GM18505 (cell line): ENCODE measurements at regions not wholly inside any gene's neighbourhood (a gene's known extent, or its start where the extent isn't known, plus 50 kb on each side); places are given as distances from the start of the nearest gene placed in this dataset.
A peak's percentile ranks its signal among the peaks of the same experiment; 100 is the strongest.

ENCODE experiments used
- ATAC-seq: cut with Tn5 transposase; IDR thresholded peaks from one replicate; pipeline ENCODE4 v1.9.1; 2021; ENCODE audit not compliant: unreplicated experiment
- POLR2A ChIP-seq: IDR thresholded peaks from 4 replicates; pipeline ENCODE4 v1.6.1; 2011; ENCODE audit warnings: borderline replicate concordance; ENCODE audit not compliant: insufficient read depth, insufficient read length; ENCODE audit errors: extremely low read depth

DNA sequence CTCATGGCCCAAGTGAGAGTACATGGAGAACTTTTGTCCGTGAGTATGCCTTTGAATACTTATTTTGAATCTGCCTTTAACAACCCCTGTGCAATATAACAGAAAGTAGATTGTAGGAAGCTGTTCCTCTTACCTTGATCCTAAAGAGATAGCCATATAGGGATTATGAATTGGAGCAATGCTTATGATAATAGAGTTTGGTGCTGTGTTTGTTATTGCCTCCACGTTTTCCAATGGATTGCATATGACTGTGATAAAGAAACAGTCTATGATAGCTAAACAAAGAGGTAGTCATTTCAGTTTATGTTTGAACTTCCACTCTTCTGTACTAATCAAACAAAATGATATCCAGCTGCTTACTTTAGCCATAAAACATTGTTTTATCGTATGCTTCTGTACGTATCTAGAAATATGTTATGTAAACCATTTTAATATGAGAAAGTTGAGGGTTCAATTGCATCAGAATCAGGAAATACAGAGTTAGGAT, 199.6 kb upstream of the RGMB start:
- TF ChIP-seq POLR2A, result no peak
- ATAC-seq, result no peak

- TF ChIP-seq POLR2A, result no peak
- no peak for ATAC-seq
These were observed 197.2 kb upstream of the RGMB start for GRCh38 chr5:98576275-98576674.

GRCh38 chr5:98578438-98578837, 195.0 kb upstream of the RGMB start:
- TF ChIP-seq POLR2A, result no peak
- ATAC-seq, result no peak

- no peak for ATAC-seq
These were observed 192.1 kb upstream of the RGMB start for GRCh38 chr5:98581112-98581997.

GRCh38 chr5:98583586-98583985, 189.9 kb upstream of the RGMB start:
- ATAC-seq, result no peak
- no peak for TF ChIP-seq POLR2A

More at GRCh38 chr5:98581112-98581997, 192.1 kb upstream of the RGMB start:
- no peak for TF ChIP-seq POLR2A

GRCh38 chr5:98585661-98586310, 187.7 kb upstream of the RGMB start:
- TF ChIP-seq POLR2A, result no peak
- ATAC-seq, result no peak

DNA sequence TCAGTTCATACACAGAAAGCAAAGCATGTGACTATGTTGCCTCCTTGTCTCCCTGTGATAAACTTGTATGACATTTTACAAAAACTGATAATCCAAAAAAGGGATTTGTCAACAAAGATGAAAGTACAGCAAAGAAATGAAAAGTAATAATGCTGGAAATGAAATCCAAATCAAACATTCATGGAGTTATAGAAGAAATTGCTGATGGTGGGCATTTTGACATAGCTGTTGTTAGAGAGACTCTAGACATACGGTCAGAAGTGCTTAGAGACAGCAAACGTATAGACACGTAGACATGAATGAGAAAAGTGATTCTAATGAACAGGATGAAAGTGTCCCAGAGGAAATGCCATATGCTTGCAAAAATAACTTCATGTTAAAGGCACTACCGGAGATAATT, 186.9 kb upstream of the RGMB start:
- ATAC-seq, result no peak
- TF ChIP-seq POLR2A, result no peak

DNA sequence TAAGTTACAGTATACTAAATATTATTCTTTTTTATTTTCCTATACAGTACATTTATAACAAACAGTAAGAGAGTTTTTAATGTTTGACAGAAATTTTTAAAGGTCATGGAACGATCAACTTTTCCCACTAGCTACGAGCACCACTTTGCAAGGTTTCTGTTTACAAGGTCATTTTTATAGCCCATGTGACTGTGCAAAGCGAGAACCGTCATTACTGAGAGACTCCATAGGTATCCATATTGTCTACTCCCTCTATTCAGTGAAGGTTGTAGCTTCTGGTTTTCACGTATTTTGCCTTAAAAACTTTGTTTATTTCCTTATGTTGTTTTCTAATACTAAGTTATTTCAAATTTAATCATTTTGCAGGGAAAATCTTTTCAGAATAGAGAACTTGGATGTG, 186.3 kb upstream of the RGMB start:
- TF ChIP-seq POLR2A, result no peak
- ATAC-seq, result no peak

DNA sequence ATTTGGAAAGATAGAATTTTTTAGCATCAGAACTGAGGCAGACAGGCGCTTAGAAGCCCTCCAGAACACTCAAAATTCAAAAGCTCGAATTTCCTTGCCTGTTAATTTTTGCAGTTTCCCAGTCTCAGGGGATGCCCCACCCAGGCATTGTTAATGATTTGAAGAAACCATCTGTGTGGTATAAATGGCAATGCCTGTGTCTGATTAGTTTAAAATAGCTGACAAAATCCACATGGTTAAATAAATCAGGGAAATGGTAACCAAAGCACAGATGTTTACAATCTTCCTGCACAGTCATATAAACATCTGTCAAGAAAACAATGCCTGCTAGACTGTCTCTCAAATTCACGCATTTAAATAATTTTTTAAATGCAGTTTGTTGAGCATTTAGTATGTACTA, 185.2 kb upstream of the RGMB start:
- no peak for TF ChIP-seq POLR2A
- ATAC-seq, result no peak

DNA sequence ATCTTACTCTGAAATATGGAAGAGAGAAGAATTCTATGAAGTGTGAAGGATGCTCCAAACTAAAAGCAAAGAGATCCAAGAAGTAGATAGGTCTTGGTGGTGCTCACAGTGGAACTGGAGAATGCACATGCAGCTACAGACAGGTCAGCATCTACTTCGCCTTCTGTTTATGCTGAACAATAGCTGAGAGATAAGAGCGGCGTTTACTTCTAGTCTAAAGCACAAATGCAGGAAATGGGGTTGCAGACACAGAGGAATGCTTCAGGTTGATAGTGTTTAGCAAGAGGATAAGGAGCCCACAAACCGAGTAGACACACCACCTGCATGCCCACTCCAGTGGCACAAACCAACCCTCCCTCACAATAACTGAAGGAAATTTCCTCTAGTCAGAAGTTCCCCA, 180.0 kb upstream of the RGMB start:
- no peak for ATAC-seq
- no peak for TF ChIP-seq POLR2A

- no peak for TF ChIP-seq POLR2A
- ATAC-seq, result no peak
These were observed 179.4 kb upstream of the RGMB start for GRCh38 chr5:98594098-98594497.

DNA sequence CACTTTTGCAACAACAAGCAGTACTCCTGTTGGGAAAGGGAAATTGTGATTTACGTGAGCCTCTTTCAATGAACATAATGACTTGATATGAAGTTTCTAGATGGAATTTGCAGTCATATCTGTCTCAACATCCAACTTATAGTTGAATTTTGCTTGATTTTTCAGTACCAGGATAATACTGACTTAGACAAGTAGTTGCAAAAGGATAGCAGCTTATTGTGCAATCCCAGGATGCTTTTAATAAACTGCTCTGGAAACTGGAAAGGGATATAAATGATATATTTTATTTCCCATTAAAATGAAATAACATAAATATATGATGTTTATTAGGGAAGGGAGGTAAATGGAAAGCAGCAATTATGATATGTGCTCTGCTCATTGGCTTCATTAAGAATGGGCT, 174.4 kb upstream of the RGMB start:
- no peak for ATAC-seq

DNA sequence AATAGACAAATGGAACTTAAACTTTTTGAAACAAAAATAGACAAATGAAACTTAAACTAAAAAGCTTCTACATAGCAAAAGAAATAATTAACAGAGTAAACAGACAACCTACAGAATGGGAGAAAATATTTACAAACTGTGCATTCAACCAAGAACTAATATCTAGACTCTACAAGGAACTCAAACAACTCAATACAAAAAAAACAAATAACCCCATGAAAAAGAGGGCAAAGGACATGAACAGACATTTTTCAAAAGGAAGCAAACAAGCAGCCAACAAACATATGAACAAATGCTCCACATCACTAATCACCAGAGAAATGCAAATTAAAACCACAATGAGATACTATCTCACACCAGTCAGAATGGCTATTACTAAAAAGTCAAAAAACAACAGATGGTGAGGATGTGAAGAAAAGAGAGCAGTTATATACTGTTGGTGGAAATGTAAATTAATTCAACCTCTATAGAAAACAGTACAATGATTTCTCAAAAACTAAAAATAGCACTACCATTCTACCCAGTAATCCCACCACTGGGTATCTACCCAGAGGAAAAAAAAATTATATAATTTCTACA, 170.8 kb upstream of the RGMB start:
- no peak for TF ChIP-seq POLR2A
- peak; percentile 38 for ATAC-seq

More for the DNA sequence above, 174.4 kb upstream of the RGMB start:
- TF ChIP-seq POLR2A, result no peak
